H9 (cell line): ENCODE measurements at regions not wholly inside any gene's neighbourhood (a gene's known extent, or its start where the extent isn't known, plus 50 kb on each side); places are given as distances from the start of the nearest gene placed in this dataset.
A peak's percentile ranks its signal among the peaks of the same experiment; 100 is the strongest.

Experiments
- DNase-seq: peaks from one replicate; pipeline ENCODE4 v3.0.0-alpha.2; 2017
- H2AFZ ChIP-seq: one replicate; pipeline ENCODE4 v1.6.1; 2013; ENCODE audit warnings: mild to moderate bottlenecking, low read length, control low read depth, moderate library complexity
- H2AK5ac ChIP-seq: 2 replicates; pipeline ENCODE4 v1.6.1; 2013; ENCODE audit warnings: low read length, control low read depth, mixed read lengths; ENCODE audit not compliant: insufficient read length
- H2BK120ac ChIP-seq: one replicate; pipeline ENCODE4 v1.6.1; 2013; ENCODE audit warnings: low read depth, mild to moderate bottlenecking, low read length, control low read depth, inconsistent platforms; ENCODE audit not compliant: poor library complexity, severe bottlenecking
- H2BK12ac ChIP-seq: 2 replicates; pipeline ENCODE4 v1.6.1; 2013; ENCODE audit warnings: low read length, control low read depth, mixed read lengths, low read depth; ENCODE audit not compliant: insufficient read length
- H2BK15ac ChIP-seq: 2 replicates; pipeline ENCODE4 v1.6.1; 2013; ENCODE audit warnings: low read depth, low read length, control low read depth
- H2BK20ac ChIP-seq: one replicate; pipeline ENCODE4 v1.6.1; 2013; ENCODE audit warnings: low read depth, mild to moderate bottlenecking, low read length, control low read depth, inconsistent platforms; ENCODE audit not compliant: poor library complexity, severe bottlenecking
- H2BK5ac ChIP-seq: 2 replicates; pipeline ENCODE4 v1.6.1; 2013; ENCODE audit warnings: low read length, control low read depth, mixed read lengths; ENCODE audit not compliant: insufficient read length
- H3K14ac ChIP-seq: 2 replicates; pipeline ENCODE4 v1.6.1; 2013; ENCODE audit warnings: low read length, control low read depth; ENCODE audit not compliant: insufficient read depth
- H3K18ac ChIP-seq: 2 replicates; pipeline ENCODE4 v1.6.1; 2013; ENCODE audit warnings: low read depth, mild to moderate bottlenecking, mixed read lengths, low read length, control low read depth; ENCODE audit not compliant: insufficient read length
- H3K23ac ChIP-seq: 2 replicates; pipeline ENCODE4 v1.6.1; 2013; ENCODE audit warnings: low read length, control low read depth, mixed read lengths, low read depth; ENCODE audit not compliant: insufficient read length
- H3K23me2 ChIP-seq: 2 replicates; pipeline ENCODE4 v1.6.1; 2013; ENCODE audit warnings: low read depth, mild to moderate bottlenecking, mixed read lengths, low read length, control low read depth; ENCODE audit not compliant: insufficient read length, poor library complexity, severe bottlenecking
- H3K27ac ChIP-seq: 2 replicates; pipeline ENCODE4 v1.5.1; 2013; ENCODE audit warnings: low read length, control low read depth, mixed read lengths, low read depth; ENCODE audit not compliant: insufficient read length
- H3K27me3 ChIP-seq: 2 replicates; pipeline ENCODE4 v1.6.1; 2013; ENCODE audit warnings: low read length, control low read depth, inconsistent platforms; ENCODE audit not compliant: insufficient read depth
- H3K4ac ChIP-seq: 2 replicates; pipeline ENCODE4 v1.6.1; 2013; ENCODE audit warnings: low read depth, mild to moderate bottlenecking, control low read depth, inconsistent platforms, low read length, moderate library complexity
- H3K4me1 ChIP-seq: 2 replicates; pipeline ENCODE4 v1.6.1; 2013; ENCODE audit warnings: low read length, control low read depth, inconsistent platforms; ENCODE audit not compliant: insufficient read depth
- H3K4me2 ChIP-seq: 2 replicates; pipeline ENCODE4 v1.6.1; 2013; ENCODE audit warnings: low read length, control low read depth, mixed read lengths; ENCODE audit not compliant: insufficient read length, insufficient read depth
- H3K56ac ChIP-seq: 2 replicates; pipeline ENCODE4 v1.6.1; 2013; ENCODE audit warnings: low read depth, mild to moderate bottlenecking, mixed read lengths, low read length, control low read depth; ENCODE audit not compliant: insufficient read length
- H3K79me1 ChIP-seq: 2 replicates; pipeline ENCODE4 v1.6.1; 2013; ENCODE audit warnings: low read depth, mild to moderate bottlenecking, moderate library complexity, low read length, control low read depth, inconsistent platforms; ENCODE audit not compliant: insufficient read depth, poor library complexity, severe bottlenecking
- H3K79me2 ChIP-seq: 2 replicates; pipeline ENCODE4 v1.6.1; 2013; ENCODE audit warnings: low read length, control low read depth, inconsistent platforms; ENCODE audit not compliant: insufficient read depth
- H3K9ac ChIP-seq: 2 replicates; pipeline ENCODE4 v1.6.1; 2013; ENCODE audit warnings: low read length, control low read depth, mixed read lengths; ENCODE audit not compliant: insufficient read length; ENCODE audit errors: extremely low read depth
- H3K9me3 ChIP-seq: one replicate; pipeline ENCODE4 v1.6.1; 2013; ENCODE audit warnings: low read depth, low read length, inconsistent platforms; ENCODE audit not compliant: control insufficient read depth
- H3T11ph ChIP-seq: one replicate; pipeline ENCODE4 v1.6.1; 2013; ENCODE audit warnings: mild to moderate bottlenecking, low read length, control low read depth, inconsistent platforms
- H4K20me1 ChIP-seq: one replicate; pipeline ENCODE4 v1.6.1; 2013; ENCODE audit not compliant: control insufficient read depth, insufficient read length, insufficient read depth
- H4K5ac ChIP-seq: 2 replicates; pipeline ENCODE4 v1.6.1; 2013; ENCODE audit warnings: low read depth, mild to moderate bottlenecking, mixed read lengths, low read length, control low read depth; ENCODE audit not compliant: insufficient read length
- H4K8ac ChIP-seq: replicated peaks from 2 replicates; pipeline ENCODE4 v1.6.1; 2013; ENCODE audit warnings: low read length, control low read depth, mixed read lengths, low read depth; ENCODE audit not compliant: insufficient read length
- H4K91ac ChIP-seq: 2 replicates; pipeline ENCODE4 v1.6.1; 2013; ENCODE audit warnings: low read depth, mild to moderate bottlenecking, moderate library complexity, mixed read lengths, low read length, control low read depth; ENCODE audit not compliant: insufficient read length
- H3K27ac Mint-ChIP-seq, 3 experiments: 2 replicates in 2 of 3; 3 replicates in 1 of 3; pipeline ENCODE4 v1.8.0; 2020 to 2021; ENCODE audit warnings: mixed read lengths in 3 of 3, mild to moderate bottlenecking in 1 of 3, moderate library complexity in 1 of 3
- H3K27me3 Mint-ChIP-seq: 2 replicates; pipeline ENCODE4 v1.8.0; 2021; ENCODE audit warnings: low read depth, mild to moderate bottlenecking, moderate library complexity, mixed read lengths
- H3K36me3 Mint-ChIP-seq, 3 experiments: 2 replicates in 2 of 3; 3 replicates in 1 of 3; pipeline ENCODE4 v1.8.0; 2020 to 2021; ENCODE audit warnings: low read depth in 3 of 3, mixed read lengths in 3 of 3; ENCODE audit not compliant: insufficient read depth in 1 of 3
- H3K4me1 Mint-ChIP-seq, 2 experiments: 2 replicates each; pipeline ENCODE4 v1.8.0; 2020; ENCODE audit warnings: mixed read lengths in 2 of 2
- H3K4me3 Mint-ChIP-seq, 2 experiments: 2 replicates in 1 of 2; 3 replicates in 1 of 2; pipeline ENCODE4 v1.8.0; 2020 to 2021; ENCODE audit warnings: mild to moderate bottlenecking in 2 of 2, mixed read lengths in 2 of 2, moderate library complexity in 1 of 2
- H3K9me3 Mint-ChIP-seq, 2 experiments: 2 replicates in 1 of 2; 3 replicates in 1 of 2; pipeline ENCODE4 v1.8.0; 2020; ENCODE audit warnings: mild to moderate bottlenecking in 2 of 2, mixed read lengths in 2 of 2, moderate library complexity in 1 of 2
- CTCF ChIP-seq: fragments of 200-600 bp; sonication (generic); conservative IDR thresholded peaks from 3 replicates; pipeline ENCODE4 v1.8.0; 2021; ENCODE audit warnings: antibody characterized with exemption, mild to moderate bottlenecking
- WGBS: extraction: QIAGEN DNeasy Blood & Tissue Kit; methylation state at CpG from one replicate; pipeline ENCODE4 v1.1.7; 2013; ENCODE audit warnings: missing lambda C conversion rate, low lambda C conversion rate, mixed read lengths; ENCODE audit not compliant: insufficient read length; ENCODE audit errors: extremely low coverage; 5-methylcytosine and 5-hydroxymethylcytosine counted together

- H3K27me3 ChIP-seq = no peaks in the 10 kb centered on the region
- TF ChIP-seq CTCF = no peak
- no peak overlapping the region for H3K9ac ChIP-seq
- no peak overlapping the region for H4K5ac ChIP-seq
- no peaks in the 10 kb centered on the region for H3K79me1 ChIP-seq
- H3K36me3 Mint-ChIP-seq = no peaks in the 10 kb centered on the region
- H3K4me1 Mint-ChIP-seq = peaks cover 20 to 30% of the 10 kb centered on the region in 2 experiments
- no peak overlapping the region for H3K56ac ChIP-seq
- H3K27me3 Mint-ChIP-seq = peaks cover 20% of the 10 kb centered on the region
- no peak overlapping the region for H3K4ac ChIP-seq
- peak overlapping the region; percentile 59 to 77 for H3K4me3 Mint-ChIP-seq
- DNase-seq = no peak
- H3K4me2 ChIP-seq = peak overlapping the region; percentile 47
- no peak overlapping the region for H2AK5ac ChIP-seq
- H3T11ph ChIP-seq = no peak overlapping the region
- no peak overlapping the region for H3K27ac ChIP-seq
- H2BK15ac ChIP-seq = no peak overlapping the region
- H4K20me1 ChIP-seq = no peaks in the 10 kb centered on the region
- WGBS = no CpG with 5 or more reads among the region's 25 CpGs
- H3K4me1 ChIP-seq = no peaks in the 10 kb centered on the region
- H3K27ac Mint-ChIP-seq = no peak overlapping the region
- H2BK12ac ChIP-seq = no peak overlapping the region
- no peaks in the 10 kb centered on the region for H3K79me2 ChIP-seq
- H3K9me3 Mint-ChIP-seq = no peaks in the 10 kb centered on the region
- no peak overlapping the region for H2BK5ac ChIP-seq
- no peak overlapping the region for H2AFZ ChIP-seq
- no peak overlapping the region for H3K18ac ChIP-seq
- no peak overlapping the region for H2BK120ac ChIP-seq
- no peaks in the 10 kb centered on the region for H3K23me2 ChIP-seq
- H4K91ac ChIP-seq = no peak overlapping the region
- H3K9me3 ChIP-seq = no peaks in the 10 kb centered on the region
- H3K23ac ChIP-seq = no peak overlapping the region
- no peak overlapping the region for H3K14ac ChIP-seq
- H2BK20ac ChIP-seq = no peak overlapping the region
- no peak overlapping the region for H4K8ac ChIP-seq
Measured at GRCh38 chr10:128211064-128211504, 84.9 kb upstream of the MKI67 start.
